ENCODE measurements at regions not wholly inside any gene's neighbourhood (a gene's known extent, or its start where the extent isn't known, plus 50 kb on each side); places are given as distances from the start of the nearest gene placed in this dataset.

GRCh38 chr7:86002858-86003257 is 640.9 kb upstream of the GRM3 start:
- TF ChIP-seq CTCF (IDR thresholded peaks at IDR 0.05) (no peak), EZH2 (IDR thresholded peaks at IDR 0.05; ENCODE audit: borderline replicate concordance, insufficient read depth, low read depth, low read length, poor library complexity, severe bottlenecking) (no peak)
